ENCODE measurements at regions not wholly inside any gene's neighbourhood (a gene's known extent, or its start where the extent isn't known, plus 50 kb on each side); places are given as distances from the start of the nearest gene placed in this dataset.

GRCh38 chr1:63214553-63214952 lies 107.8 kb upstream of the FOXD3 start:
- no peak for TF ChIP-seq CTCF (IDR thresholded peaks at IDR 0.05; ENCODE audit: low read depth, low read length)
- no peak for TF ChIP-seq EZH2phosphoT487 (IDR thresholded peaks at IDR 0.05; ENCODE audit: low read depth)
